ENCODE measurements at regions not wholly inside any gene's neighbourhood (a gene's known extent, or its start where the extent isn't known, plus 50 kb on each side); places are given as distances from the start of the nearest gene placed in this dataset.

DNA sequence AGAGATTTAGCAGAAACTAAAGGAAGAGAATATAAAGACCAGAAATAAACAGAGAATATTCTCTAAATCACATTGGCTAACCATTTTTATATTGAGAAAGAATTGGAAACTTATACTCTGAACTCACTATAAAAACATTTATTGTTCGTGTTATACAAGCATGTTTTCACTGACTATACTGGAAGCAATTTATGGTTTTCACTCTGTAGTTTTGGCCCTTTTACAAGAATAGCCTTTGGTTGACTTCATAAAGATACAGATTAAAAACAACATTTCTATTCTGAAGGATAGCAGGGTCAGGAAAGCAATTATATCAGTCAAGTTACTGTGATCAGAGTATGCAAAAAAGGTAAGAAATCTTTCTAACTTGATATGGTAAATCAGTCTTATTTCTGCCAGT is 965.7 kb upstream of the FAT3 start:
- H3K18ac ChIP-seq (ENCODE audit: low read depth, low read length): no peak overlapping the region
- H2BK5ac ChIP-seq (ENCODE audit: low read depth, low read length, poor library complexity, severe bottlenecking): no peak overlapping the region
- dilution Hi-C loops (cut with HindIII; ENCODE audit: low sequenced_read_pairs, unreplicated experiment) (no loop called here), intact Hi-C loops (cut with micrococcal nuclease) (no loop called here), in situ Hi-C loops (cut with MboI; ENCODE audit: low sequenced_read_pairs) (no loop called here)
- no peak overlapping the region for H3K4me3 ChIP-seq (ENCODE audit: insufficient read depth, low read depth, low read length)
- H4K5ac ChIP-seq (ENCODE audit: low read depth, low read length): no peak overlapping the region
- H2BK20ac ChIP-seq (ENCODE audit: low read depth, low read length): no peak overlapping the region
- no peaks in the 10 kb centered on the region for H3K4me1 ChIP-seq (ENCODE audit: control insufficient read depth, insufficient read depth, low read length)
- BruUV-seq (replicated peaks): no TSS peak
- H3K27me3 ChIP-seq (ENCODE audit: control insufficient read depth, insufficient read depth, low read length): no peaks in the 10 kb centered on the region
- DNase-seq: no peak
- TF ChIP-seq CEBPB (IDR thresholded peaks at IDR 0.05; ENCODE audit: low read depth, low read length) (no peak), ELK1 (IDR thresholded peaks at IDR 0.05; ENCODE audit: borderline replicate concordance, low read depth, low read length) (no peak)
- H3K56ac ChIP-seq (ENCODE audit: extremely low read depth, insufficient read depth, low read length): no peak overlapping the region
- no peaks in the 10 kb centered on the region; the same call in 1 of the 2 replicates for H3K9me3 ChIP-seq (ENCODE audit: control insufficient read depth, insufficient read depth, low read length)
- no peaks in the 10 kb centered on the region for H3K9me1 ChIP-seq (ENCODE audit: insufficient read depth, low read length)
- no peak overlapping the region for H3K27ac ChIP-seq (ENCODE audit: insufficient read depth, low read length)
- no peak overlapping the region for H4K91ac ChIP-seq (ENCODE audit: insufficient read depth, low read depth, low read length)
- no peak overlapping the region for H4K8ac ChIP-seq (ENCODE audit: low read depth in 2 of 2, low read length in 2 of 2)
- CTCF ChIA-PET: no interaction called here
- H2AK5ac ChIP-seq (ENCODE audit: low read depth, low read length): no peak overlapping the region
- H2BK15ac ChIP-seq (ENCODE audit: low read depth, low read length): no peak overlapping the region
- no peak overlapping the region for H3K4me2 ChIP-seq (ENCODE audit: low read depth, low read length)
- ATAC-seq (ENCODE audit: low read depth): no peak
- H2AK9ac ChIP-seq (replicated peaks; ENCODE audit: low read depth, low read length, poor library complexity): no peak overlapping the region
- no peak overlapping the region for H2BK120ac ChIP-seq (ENCODE audit: low read depth, low read length)
- H3K9ac ChIP-seq (ENCODE audit: low read depth, low read length): no peak overlapping the region
- no CpG with 5 or more reads among the region's 1 CpG for WGBS, 2 experiments (ENCODE audit: extremely low coverage in 2 of 2, insufficient read length in 1 of 2)
- H3K36me3 ChIP-seq (ENCODE audit: control insufficient read depth, insufficient read depth, low read length): no peaks in the 10 kb centered on the region
- POLR2A ChIA-PET (ENCODE audit: unreplicated experiment): no interaction called here
- H3K23ac ChIP-seq (ENCODE audit: low read depth, low read length): no peak overlapping the region
- no peak overlapping the region for H3K14ac ChIP-seq (replicated peaks; ENCODE audit: low read depth, low read length)
- no peak overlapping the region for H3K4ac ChIP-seq (ENCODE audit: low read depth, low read length)
- no peaks in the 10 kb centered on the region for H4K20me1 ChIP-seq (ENCODE audit: insufficient read depth, low read length)
- no peaks in the 10 kb centered on the region for H3K79me1 ChIP-seq (ENCODE audit: low read depth in 1 of 2, low read length in 2 of 2)
- no peak overlapping the region for H2AFZ ChIP-seq (replicated peaks; ENCODE audit: low read length, poor library complexity)

Data from IMR-90 (cell line).